ENCODE measurements at regions not wholly inside any gene's neighbourhood (a gene's known extent, or its start where the extent isn't known, plus 50 kb on each side); places are given as distances from the start of the nearest gene placed in this dataset.

- no peak for TF ChIP-seq POLR2A (IDR thresholded peaks at IDR 0.05)
- no peak for TF ChIP-seq CTCF (IDR thresholded peaks at IDR 0.05)
Measured at GRCh38 chr1:182003025-182003725, 58.3 kb downstream of the ZNF648 start.

Measured in transverse colon (tissue), 3 donors.